NB4 (cell line): ENCODE measurements at regions not wholly inside any gene's neighbourhood (a gene's known extent, or its start where the extent isn't known, plus 50 kb on each side); places are given as distances from the start of the nearest gene placed in this dataset.

Source experiments
- MYC ChIP-seq: IDR thresholded peaks from 2 replicates; pipeline ENCODE4 v1.6.1; 2011; ENCODE audit warnings: low read depth, low read length
- POLR2A ChIP-seq: IDR thresholded peaks from 2 replicates; pipeline ENCODE4 v1.6.1; 2011; ENCODE audit warnings: mild to moderate bottlenecking; ENCODE audit not compliant: insufficient read length; ENCODE audit errors: extremely low read depth
- TF ChIP-seq, protein P1 (sequence below): IDR thresholded peaks from one replicate; pipeline ENCODE4 v1.5.1; 2012; ENCODE audit warnings: low read depth, low read length

DNA sequence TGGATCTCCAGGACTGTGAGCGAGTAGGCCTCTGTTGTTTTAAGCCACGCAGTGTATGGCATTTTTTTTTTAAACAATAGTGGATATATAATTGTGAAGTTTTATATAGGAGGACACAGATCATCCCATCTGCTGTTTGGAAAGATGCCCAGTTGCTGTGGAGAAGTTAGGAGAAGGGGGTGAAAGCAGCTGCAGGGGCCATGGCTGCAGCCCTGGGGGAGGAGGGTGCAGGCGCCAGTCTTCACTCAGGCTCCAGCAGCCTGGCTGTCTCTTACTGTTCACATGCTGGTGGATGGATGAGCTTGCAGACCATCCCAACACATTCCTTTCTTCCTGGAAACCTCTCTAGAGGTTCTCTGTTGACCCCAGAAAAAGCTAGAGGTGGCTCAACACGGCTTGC lies 242.3 kb downstream of the TEX29 start:
- TF ChIP-seq MYC, result no peak
- TF ChIP-seq, protein P1, sequence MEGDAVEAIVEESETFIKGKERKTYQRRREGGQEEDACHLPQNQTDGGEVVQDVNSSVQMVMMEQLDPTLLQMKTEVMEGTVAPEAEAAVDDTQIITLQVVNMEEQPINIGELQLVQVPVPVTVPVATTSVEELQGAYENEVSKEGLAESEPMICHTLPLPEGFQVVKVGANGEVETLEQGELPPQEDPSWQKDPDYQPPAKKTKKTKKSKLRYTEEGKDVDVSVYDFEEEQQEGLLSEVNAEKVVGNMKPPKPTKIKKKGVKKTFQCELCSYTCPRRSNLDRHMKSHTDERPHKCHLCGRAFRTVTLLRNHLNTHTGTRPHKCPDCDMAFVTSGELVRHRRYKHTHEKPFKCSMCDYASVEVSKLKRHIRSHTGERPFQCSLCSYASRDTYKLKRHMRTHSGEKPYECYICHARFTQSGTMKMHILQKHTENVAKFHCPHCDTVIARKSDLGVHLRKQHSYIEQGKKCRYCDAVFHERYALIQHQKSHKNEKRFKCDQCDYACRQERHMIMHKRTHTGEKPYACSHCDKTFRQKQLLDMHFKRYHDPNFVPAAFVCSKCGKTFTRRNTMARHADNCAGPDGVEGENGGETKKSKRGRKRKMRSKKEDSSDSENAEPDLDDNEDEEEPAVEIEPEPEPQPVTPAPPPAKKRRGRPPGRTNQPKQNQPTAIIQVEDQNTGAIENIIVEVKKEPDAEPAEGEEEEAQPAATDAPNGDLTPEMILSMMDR, result no peak
- no peak for TF ChIP-seq POLR2A
